GM23248 (cell line): ENCODE measurements at regions not wholly inside any gene's neighbourhood (a gene's known extent, or its start where the extent isn't known, plus 50 kb on each side); places are given as distances from the start of the nearest gene placed in this dataset.
"Not testable (repeated sequence)": the region's sequence is repeated elsewhere in the genome, so short reads cannot be mapped to it uniquely, and the experiment has no call there.

ENCODE experiments used
- DNase-seq: peaks from one replicate; pipeline ENCODE4 v3.0.0-alpha.2; 2015
- H2AFZ ChIP-seq: fragments of 200-600 bp; sonication (generic); 2 replicates; pipeline ENCODE4 v1.6.1; 2016; ENCODE audit warnings: antibody characterized with exemption
- H3F3A ChIP-seq: fragments of 200-600 bp; sonication (generic); 2 replicates; pipeline ENCODE4 v1.6.1; 2016; ENCODE audit warnings: mild to moderate bottlenecking, antibody characterized with exemption, mixed run types; ENCODE audit not compliant: insufficient read depth
- H3K27ac ChIP-seq: fragments of 200-600 bp; sonication (generic); 2 replicates; pipeline ENCODE4 v1.5.1; 2016; ENCODE audit warnings: mild to moderate bottlenecking
- H3K27me3 ChIP-seq: fragments of 200-600 bp; sonication (generic); replicated peaks from 2 replicates; pipeline ENCODE4 v1.6.1; 2016; ENCODE audit warnings: mild to moderate bottlenecking; ENCODE audit not compliant: insufficient read depth
- H3K36me3 ChIP-seq: fragments of 200-600 bp; sonication (generic); 2 replicates; pipeline ENCODE4 v1.6.1; 2016; ENCODE audit warnings: low read depth, mild to moderate bottlenecking
- H3K4me1 ChIP-seq: fragments of 200-600 bp; sonication (generic); 2 replicates; pipeline ENCODE4 v1.6.1; 2016; ENCODE audit warnings: mild to moderate bottlenecking; ENCODE audit not compliant: insufficient read depth
- H3K4me2 ChIP-seq: fragments of 200-600 bp; sonication (generic); one replicate; pipeline ENCODE4 v1.6.1; 2016; ENCODE audit warnings: mild to moderate bottlenecking; ENCODE audit not compliant: unreplicated experiment
- H3K4me3 ChIP-seq: fragments of 200-600 bp; sonication (generic); 2 replicates; pipeline ENCODE4 v1.5.1; 2016; ENCODE audit warnings: mild to moderate bottlenecking
- H3K79me2 ChIP-seq: fragments of 200-600 bp; sonication (generic); 2 replicates; pipeline ENCODE4 v1.6.1; 2016; ENCODE audit warnings: mild to moderate bottlenecking; ENCODE audit not compliant: insufficient read depth
- H3K9ac ChIP-seq: fragments of 200-600 bp; sonication (generic); 2 replicates; pipeline ENCODE4 v1.6.1; 2016; ENCODE audit warnings: mild to moderate bottlenecking
- H3K9me2 ChIP-seq: fragments of 200-600 bp; sonication (generic); 2 replicates; pipeline ENCODE4 v1.6.1; 2016; ENCODE audit warnings: mixed run types, mild to moderate bottlenecking, moderate library complexity; ENCODE audit not compliant: insufficient read depth
- H3K9me3 ChIP-seq: fragments of 200-600 bp; sonication (generic); one replicate; pipeline ENCODE4 v1.6.1; 2017; ENCODE audit warnings: low read depth
- H4K20me1 ChIP-seq: fragments of 200-600 bp; sonication (generic); 2 replicates; pipeline ENCODE4 v1.6.0; 2016; ENCODE audit not compliant: insufficient read depth
- EZH2 ChIP-seq: fragments of 200-600 bp; sonication (generic); IDR thresholded peaks from 2 replicates; pipeline ENCODE4 v1.6.1; 2018; ENCODE audit warnings: antibody characterized with exemption, mild to moderate bottlenecking; ENCODE audit not compliant: insufficient read depth, poor library complexity, severe bottlenecking
- EZH2phosphoT487 ChIP-seq: fragments of 200-600 bp; sonication (generic); IDR thresholded peaks from 2 replicates; pipeline ENCODE4 v1.6.1; 2018; ENCODE audit warnings: antibody characterized with exemption, moderate library complexity, mild to moderate bottlenecking, low read depth; ENCODE audit not compliant: insufficient read depth
- WGBS, 2 experiments: methylation state at CpG; one replicate each; pipeline ENCODE4 v1.1.6; 2015 to 2017; ENCODE audit warnings: low lambda C conversion rate in 2 of 2, low coverage in 1 of 2; ENCODE audit errors: missing lambda C conversion rate in 2 of 2; 5-methylcytosine and 5-hydroxymethylcytosine counted together
- in situ Hi-C: fragments of 300-500 bp; cut with MboI; formaldehyde crosslinking; loops from 2 replicates; pipeline ENCODE4 v1.15.0; 2020

GRCh38 chr15:69613988-69614387, 161.4 kb downstream of the RPLP1 start:
- DNase-seq, result no peak
- Histone ChIP-seq H4K20me1 (no peaks in the 10 kb centered on the region), H3K9me3 (no peaks in the 10 kb centered on the region), H3K9ac (no peak overlapping the region), H3K36me3 (no peaks in the 10 kb centered on the region), H3F3A (no peaks in the 10 kb centered on the region), H3K4me3 (no peak overlapping the region), H3K27ac (no peak overlapping the region), H3K4me2 (no peak overlapping the region), H3K79me2 (no peaks in the 10 kb centered on the region), H3K4me1 (no peaks in the 10 kb centered on the region), H2AFZ (no peak overlapping the region), H3K9me2 (no peaks in the 10 kb centered on the region), H3K27me3 (peaks cover 28% of the 10 kb centered on the region)
- 67 to 69% methylated on average over 2 of the region's 2 CpGs for WGBS, 2 experiments
- TF ChIP-seq EZH2 (no peak), EZH2phosphoT487 (no peak)
- in situ Hi-C loops, result no loop called here

GRCh38 chr15:69615736-69616135, 163.1 kb downstream of the RPLP1 start:
- H3K4me2 ChIP-seq, result no peak overlapping the region
- H2AFZ ChIP-seq, result no peak overlapping the region
- no peaks in the 10 kb centered on the region for H3K79me2 ChIP-seq
- H3K9ac ChIP-seq, result no peak overlapping the region
- no peaks in the 10 kb centered on the region for H3F3A ChIP-seq
- H3K27me3 ChIP-seq, result peaks cover 16% of the 10 kb centered on the region
- H3K9me2 ChIP-seq, result no peaks in the 10 kb centered on the region
- no peaks in the 10 kb centered on the region for H4K20me1 ChIP-seq
- TF ChIP-seq EZH2phosphoT487 (no peak), EZH2 (no peak)
- no peaks in the 10 kb centered on the region for H3K4me1 ChIP-seq
- H3K27ac ChIP-seq, result no peak overlapping the region
- H3K9me3 ChIP-seq, result no peaks in the 10 kb centered on the region
- no peak overlapping the region for H3K4me3 ChIP-seq
- no peaks in the 10 kb centered on the region for H3K36me3 ChIP-seq
- in situ Hi-C loops, result no loop called here
- no peak for DNase-seq
- 39 to 47% methylated on average over 5 of the region's 5 CpGs for WGBS, 2 experiments

GRCh38 chr15:69616558-69616957, 163.9 kb downstream of the RPLP1 start:
- Histone ChIP-seq H3K27ac (no peak overlapping the region), H3K4me2 (no peak overlapping the region), H3K4me3 (no peak overlapping the region), H3F3A (no peaks in the 10 kb centered on the region), H3K27me3 (peaks cover 13% of the 10 kb centered on the region), H3K4me1 (no peaks in the 10 kb centered on the region), H4K20me1 (no peaks in the 10 kb centered on the region), H3K9me3 (no peaks in the 10 kb centered on the region), H3K36me3 (no peaks in the 10 kb centered on the region), H3K9me2 (no peaks in the 10 kb centered on the region), H3K79me2 (no peaks in the 10 kb centered on the region), H3K9ac (no peak overlapping the region), H2AFZ (no peak overlapping the region)
- no peak for DNase-seq
- TF ChIP-seq EZH2phosphoT487, result no peak
- TF ChIP-seq EZH2, result no peak
- WGBS, 2 experiments, result 64 to 65% methylated on average over 3 of the region's 3 CpGs
- in situ Hi-C loops, result no loop called here

GRCh38 chr15:69617144-69617543, 164.5 kb downstream of the RPLP1 start:
- H3K9me3 ChIP-seq, in situ Hi-C loops, H3K36me3 ChIP-seq, H3K79me2 ChIP-seq, H3F3A ChIP-seq, DNase-seq, H3K27ac ChIP-seq, H3K4me3 ChIP-seq, H3K9ac ChIP-seq, H3K9me2 ChIP-seq, H3K4me2 ChIP-seq, H2AFZ ChIP-seq, H4K20me1 ChIP-seq, H3K4me1 ChIP-seq: not testable (repeated sequence)
- peaks cover 13% of the 10 kb centered on the region for H3K27me3 ChIP-seq
- 41 to 43% methylated on average over 4 of the region's 4 CpGs for WGBS, 2 experiments

GRCh38 chr15:69623392-69624154, 171.0 kb downstream of the RPLP1 start:
- Histone ChIP-seq H3K79me2 (no peaks in the 10 kb centered on the region), H3K9me2 (no peaks in the 10 kb centered on the region), H4K20me1 (no peaks in the 10 kb centered on the region), H3K9ac (no peak overlapping the region), H3K9me3 (no peaks in the 10 kb centered on the region), H3K4me2 (no peak overlapping the region), H3K27ac (no peak overlapping the region), H2AFZ (no peak overlapping the region), H3F3A (no peaks in the 10 kb centered on the region), H3K4me1 (no peaks in the 10 kb centered on the region), H3K4me3 (no peak overlapping the region), H3K36me3 (no peaks in the 10 kb centered on the region), H3K27me3 (peaks cover 39% of the 10 kb centered on the region)
- in situ Hi-C loops, result no loop called here
- WGBS, 2 experiments, result 26 to 46% methylated on average over 3 of the region's 3 CpGs
- DNase-seq, result no peak
- TF ChIP-seq EZH2, result no peak
- no peak for TF ChIP-seq EZH2phosphoT487
